Effector CD8-positive, alpha-beta T cell (primary cell): ENCODE measurements at regions not wholly inside any gene's neighbourhood (a gene's known extent, or its start where the extent isn't known, plus 50 kb on each side); places are given as distances from the start of the nearest gene placed in this dataset.
"Not testable (repeated sequence)": the region's sequence is repeated elsewhere in the genome, so short reads cannot be mapped to it uniquely, and the experiment has no call there.

Experiments used
- DNase-seq: peaks from one replicate; lab custom pipeline; 2025; lab: John Stamatoyannopoulos, UW

DNA sequence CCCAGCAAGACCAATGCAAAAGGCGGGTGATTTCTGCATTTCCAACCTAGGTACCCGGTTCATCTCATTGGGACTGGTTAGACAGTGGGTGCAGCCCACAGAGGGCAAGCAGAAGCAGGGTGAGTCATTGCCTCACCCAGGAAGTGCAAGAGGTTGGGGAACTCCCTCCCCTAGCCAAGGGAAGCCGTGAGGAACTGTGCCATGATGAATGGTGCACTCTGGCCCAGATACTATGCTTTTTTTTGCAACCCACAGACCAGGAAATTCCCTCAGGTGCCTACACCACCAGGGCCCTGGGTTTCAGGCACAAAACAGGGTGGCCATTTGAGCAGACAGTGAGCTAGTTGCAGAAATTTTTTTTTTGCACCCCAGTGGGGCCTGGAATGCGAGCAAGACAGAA is 662.6 kb upstream of the ACVR2A start:
- DNase-seq, result no peak

DNA sequence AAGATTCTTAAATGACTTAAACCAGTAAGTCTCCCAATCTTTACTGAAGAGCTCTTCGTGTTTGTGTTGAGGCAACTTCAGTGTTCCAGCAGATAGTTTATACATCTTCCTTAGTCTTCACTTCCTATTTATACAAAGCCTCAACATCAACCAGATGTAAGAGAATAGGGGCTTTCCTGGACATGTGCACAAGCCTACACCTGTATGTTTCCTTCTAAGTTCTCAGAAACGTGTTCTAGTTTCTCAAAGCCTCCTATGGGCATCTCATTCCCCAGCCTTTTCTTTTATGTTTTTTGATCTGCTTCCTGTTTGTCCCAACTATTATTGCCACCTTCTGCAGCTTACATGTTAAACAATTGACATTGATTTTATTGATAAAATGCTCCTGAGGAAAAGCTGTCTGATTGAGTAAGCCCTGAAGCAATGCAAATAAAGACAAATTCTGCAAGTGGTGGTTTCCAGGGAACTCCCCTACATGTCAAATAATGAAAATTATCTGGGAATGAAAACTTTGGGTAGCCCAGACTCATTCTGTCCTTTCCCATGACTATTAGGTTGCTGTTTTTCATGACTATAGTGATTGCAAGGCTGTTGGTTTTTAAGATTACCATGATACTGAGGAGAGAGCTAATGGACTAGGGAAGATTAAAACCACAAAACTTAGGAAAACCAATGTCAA is 663.3 kb upstream of the ACVR2A start:
- no peak for DNase-seq

DNA sequence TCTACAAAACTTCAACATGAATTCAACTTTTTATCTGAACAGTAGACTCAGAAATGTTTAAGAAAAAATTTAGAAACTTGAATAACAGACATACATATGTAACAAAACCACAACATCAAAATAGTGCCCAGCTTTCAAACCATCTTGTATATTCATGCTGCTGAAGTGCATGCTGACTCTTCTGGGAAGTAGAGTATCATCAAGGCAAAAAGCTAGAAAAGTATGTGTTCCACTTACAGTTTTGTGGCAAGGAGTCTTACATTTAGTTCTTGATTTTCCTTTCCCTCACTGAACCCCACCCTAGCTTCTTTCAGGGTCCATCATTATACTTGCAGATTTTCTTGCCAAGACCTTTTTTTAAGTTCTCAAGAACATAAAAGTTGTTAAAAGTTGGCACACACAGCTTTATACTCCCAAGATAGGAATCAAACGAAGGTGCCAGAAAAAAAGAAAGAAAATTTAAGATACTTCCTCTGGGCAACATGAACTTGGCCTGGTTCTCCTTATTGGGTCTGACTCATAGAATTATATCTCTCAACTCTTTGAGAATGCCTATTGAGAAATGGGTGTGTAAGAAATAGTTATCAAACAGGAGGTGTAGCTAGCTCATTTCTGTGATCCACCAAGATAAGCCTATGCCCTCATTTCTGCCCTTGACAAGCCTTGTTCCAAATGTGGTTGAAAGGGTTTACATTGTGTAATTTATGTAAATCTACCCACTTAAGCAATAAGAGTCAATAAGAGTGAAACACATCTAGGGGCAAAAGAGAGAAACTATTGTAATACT is 667.6 kb upstream of the ACVR2A start:
- no peak for DNase-seq

- no peak for DNase-seq
Observed at GRCh38 chr2:147174824-147175254, 670.0 kb upstream of the ACVR2A start.

DNA sequence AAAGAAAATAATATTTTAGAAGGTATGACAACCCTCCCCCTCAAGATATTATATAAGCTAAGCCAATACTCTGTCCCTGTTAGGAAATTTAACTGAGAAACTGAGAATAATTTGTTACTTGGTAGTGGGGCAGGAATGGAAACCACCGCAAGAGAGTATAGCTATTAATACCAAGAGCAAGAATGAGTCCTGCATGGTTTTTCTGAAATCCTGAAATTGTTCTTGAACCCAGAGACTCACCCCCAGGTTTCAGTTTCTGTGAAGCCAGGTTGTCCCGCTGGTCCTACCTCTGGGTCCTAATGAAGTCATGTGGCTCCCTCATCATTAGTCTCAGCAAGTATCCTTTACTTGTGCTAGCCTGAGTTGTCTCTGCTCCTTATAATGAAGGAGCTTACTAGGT is 671.0 kb upstream of the ACVR2A start:
- no peak for DNase-seq

- DNase-seq, result no peak
Observed at GRCh38 chr2:147173189-147173581, 671.6 kb upstream of the ACVR2A start.

DNA sequence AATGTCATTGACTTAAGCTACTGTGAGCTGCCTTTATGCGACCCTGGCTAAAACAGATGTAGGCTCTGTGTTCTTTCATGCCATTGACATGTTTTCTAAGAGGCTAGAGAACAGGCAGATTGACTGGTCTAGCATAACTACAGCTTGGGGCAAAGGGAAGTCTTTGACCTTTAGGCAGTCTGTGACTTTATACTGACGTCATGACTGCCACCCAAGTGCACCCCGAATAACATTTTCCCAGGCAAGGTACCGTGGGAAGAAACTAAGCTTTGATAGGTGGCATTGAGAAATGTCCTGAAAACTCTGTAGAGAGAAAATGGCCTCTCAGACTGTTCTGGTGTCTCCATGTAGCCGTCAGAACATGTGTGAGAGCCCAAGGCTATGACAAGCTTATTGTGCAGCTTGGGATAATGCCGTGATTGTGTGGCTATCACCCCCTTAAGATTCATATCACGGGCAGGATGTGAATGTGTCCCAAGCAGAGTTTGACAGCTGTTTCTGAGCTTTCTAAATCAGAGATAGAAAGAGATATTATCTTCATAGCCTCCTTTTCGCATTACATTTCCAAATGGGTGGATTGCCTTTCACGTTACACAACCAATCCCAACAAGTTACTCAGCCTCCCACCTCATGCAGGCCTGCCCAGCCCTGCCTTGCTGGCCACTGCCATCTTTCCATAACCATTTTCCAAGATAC is 672.2 kb upstream of the ACVR2A start:
- DNase-seq, result no peak

DNA sequence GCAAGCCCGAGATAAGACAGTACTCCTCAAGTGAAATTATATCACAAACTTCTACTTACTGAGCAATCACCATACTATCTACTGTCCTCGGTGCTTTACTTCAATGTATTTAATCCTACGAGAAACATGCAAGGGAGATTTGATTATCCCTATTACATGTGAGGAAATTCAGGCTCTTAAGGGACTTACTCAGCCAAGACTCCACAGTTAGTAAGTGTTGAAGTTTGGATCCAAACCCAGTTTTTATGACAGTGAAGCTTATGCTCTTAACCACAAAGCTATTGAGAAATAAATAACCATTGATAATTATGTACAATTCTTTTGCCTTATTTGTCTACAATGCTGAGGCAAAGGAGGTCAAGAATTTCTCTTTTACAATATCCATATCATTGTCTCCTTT is 672.9 kb upstream of the ACVR2A start:
- no peak for DNase-seq

GRCh38 chr2:147170932-147171331 is 673.9 kb upstream of the ACVR2A start:
- no peak for DNase-seq

- no peak for DNase-seq
Observed at GRCh38 chr2:147165697-147166382, 679.0 kb upstream of the ACVR2A start.

DNA sequence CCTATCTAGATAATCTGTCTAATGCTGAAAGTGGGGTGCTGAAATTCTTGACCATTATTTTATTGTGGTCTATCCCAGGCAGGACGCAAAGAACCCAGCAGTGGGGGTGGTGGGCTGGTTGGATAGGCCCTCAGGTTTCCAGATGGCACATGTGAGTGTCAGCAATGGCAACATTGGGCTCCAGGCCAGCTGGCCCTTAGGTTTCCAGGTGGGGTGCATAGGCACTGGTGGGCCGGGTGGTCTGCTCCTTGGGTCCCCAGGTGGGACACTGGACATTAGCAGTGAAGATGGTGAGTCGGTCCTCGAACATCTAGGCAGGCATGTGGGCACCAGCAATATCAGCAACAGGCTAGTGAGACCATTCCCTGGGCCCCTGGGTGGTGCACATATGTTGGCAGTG is 680.3 kb upstream of the ACVR2A start:
- DNase-seq, result no peak

DNA sequence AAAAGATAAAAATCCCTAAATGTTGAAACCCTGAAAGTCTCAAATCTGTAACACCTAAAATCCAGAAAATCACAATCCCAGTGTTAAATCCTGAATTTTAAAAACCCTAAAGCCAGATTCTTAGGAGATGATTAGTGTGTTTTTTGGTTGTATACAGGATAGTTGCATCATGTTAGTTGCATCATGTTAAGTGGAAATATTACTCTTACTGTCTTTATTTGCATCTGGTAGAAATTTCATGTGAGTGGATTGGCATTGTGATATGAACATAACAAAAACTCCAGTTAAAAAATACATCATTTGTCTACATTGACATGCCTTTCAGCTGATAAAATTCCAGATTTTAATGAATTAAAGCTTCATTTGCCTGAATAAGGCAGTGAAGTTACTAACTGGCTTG is 683.1 kb upstream of the ACVR2A start:
- DNase-seq, result no peak

DNA sequence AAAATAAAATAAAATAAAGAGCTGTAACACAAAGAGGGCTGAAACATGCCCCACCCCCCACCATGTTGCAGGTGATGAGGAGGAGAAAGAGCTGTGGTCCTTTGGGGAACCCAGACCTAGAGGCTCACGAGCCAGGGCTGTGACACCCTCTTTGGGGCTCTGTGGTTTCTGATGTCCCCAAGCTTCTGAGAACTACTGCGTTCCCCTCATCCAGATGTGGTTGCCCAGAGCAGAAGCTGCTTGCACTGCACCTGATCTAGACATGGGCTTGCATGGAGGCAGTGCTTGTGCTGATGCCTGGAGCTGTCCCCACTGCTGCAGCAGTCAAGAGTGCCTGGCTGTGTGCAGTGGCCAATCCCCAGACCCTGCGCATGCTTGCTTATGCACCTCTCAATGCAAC is 687.9 kb upstream of the ACVR2A start:
- DNase-seq, result no peak

GRCh38 chr2:147150241-147150635 is 694.6 kb upstream of the ACVR2A start:
- DNase-seq, result no peak

DNA sequence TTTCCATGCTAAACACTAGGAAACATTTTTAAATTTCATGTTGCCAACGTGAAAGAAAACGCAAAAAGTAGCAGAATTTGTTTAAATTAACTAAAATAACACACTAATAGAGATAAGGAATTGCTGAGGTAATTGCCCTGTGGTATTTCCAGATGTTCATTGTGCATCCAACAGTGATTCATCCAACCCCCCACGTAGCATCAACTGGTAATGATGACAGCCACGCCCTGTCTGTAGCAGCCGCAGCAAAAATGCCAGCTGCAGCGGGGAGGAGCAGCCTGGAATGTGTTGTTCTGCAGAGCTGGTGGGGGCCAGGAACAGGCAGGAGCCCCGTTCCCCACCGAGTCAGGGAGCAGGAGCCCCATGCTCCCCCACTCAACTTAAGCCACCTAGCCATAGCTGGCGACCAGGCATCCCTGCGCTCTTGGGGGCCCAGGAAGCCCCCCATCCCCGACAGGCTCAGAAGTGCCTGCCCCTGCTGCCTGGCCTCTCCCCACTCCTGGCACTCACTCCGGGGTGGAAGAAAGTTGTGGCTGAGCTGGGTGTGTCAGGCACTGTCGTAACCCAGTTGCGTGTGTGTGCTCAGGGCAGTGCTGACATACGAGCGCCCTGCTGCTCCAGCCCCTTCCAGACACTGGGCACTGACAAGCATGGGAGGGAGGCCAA is 695.1 kb upstream of the ACVR2A start:
- DNase-seq, result no peak

DNA sequence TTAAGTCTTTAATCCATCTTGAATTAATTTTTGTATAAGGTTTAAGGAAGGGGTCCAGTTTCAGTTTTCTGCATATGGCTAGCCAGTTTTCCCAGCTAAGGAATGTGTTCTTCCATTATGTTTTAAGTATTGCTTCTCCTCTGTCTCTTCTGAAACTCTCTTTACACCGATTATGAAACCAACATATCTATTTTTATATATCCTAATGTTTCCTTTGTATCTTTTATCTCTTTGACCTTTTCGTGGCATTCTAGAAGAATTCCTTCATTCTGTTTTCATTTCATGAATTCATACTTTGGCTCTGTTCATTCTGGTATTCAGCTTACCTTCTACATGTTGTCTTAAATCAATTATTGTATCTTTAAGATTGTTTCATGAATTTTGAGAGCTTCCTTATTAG is 697.0 kb upstream of the ACVR2A start:
- DNase-seq, result no peak

DNA sequence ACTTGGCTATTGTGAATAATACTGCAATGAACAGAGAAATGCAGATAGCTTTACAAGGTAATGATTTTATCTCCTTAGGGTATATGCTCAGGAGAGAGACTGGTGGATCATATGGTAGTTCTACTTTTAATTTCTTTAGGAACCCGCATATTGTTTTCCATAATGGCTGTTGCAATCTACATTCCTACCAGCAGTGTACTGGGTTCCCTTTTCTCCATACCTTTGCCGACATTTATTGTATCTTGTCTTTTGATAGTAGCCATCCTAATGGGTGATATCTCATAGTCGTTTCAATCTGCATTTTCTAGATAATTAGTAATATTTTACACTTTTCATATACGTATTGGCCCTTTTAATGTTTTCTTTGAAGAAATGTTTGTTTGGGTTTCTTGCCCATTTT is 702.9 kb upstream of the ACVR2A start:
- no peak for DNase-seq

DNA sequence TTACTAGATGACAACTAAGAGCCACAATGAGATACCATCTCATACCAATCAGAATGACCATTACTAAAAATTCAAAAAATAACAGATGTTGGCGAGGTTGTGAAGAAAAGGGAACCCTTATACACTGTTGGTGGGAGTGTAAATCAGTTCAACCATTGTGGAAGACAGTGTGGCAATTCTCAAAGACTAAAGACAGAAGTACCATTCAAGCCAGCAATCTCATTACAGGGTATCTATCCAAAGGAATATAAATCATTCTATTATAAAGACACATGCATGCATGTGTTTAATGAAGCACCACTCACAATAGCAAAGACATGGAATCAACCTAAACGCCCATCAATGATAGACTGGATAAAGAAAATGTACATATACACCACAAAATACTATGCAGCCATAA is 705.1 kb upstream of the ACVR2A start:
- not testable (repeated sequence) for DNase-seq

- no peak for DNase-seq
Observed at GRCh38 chr2:147137711-147138110, 707.1 kb upstream of the ACVR2A start.

GRCh38 chr2:147135376-147135775 is 709.5 kb upstream of the ACVR2A start:
- no peak for DNase-seq

GRCh38 chr2:147133286-147133908 is 711.4 kb upstream of the ACVR2A start:
- DNase-seq, result no peak
